HepG2 (cell line): ENCODE measurements at regions not wholly inside any gene's neighbourhood (a gene's known extent, or its start where the extent isn't known, plus 50 kb on each side); places are given as distances from the start of the nearest gene placed in this dataset.

Source experiments
- ATAC-seq: fragments of 200-7000 bp; cut with Tn5 transposase; 3 replicates; pipeline ENCODE4 v1.9.1; 2020; ENCODE audit warnings: mild to moderate bottlenecking, moderate library complexity
- BruUV-seq: library from RNA; stranded (reverse); fragments of 400-500 nt; replicated peaks from 2 replicates; lab custom pipeline; 2021; lab: Mats Ljungman, UMichigan
- CTCF ChIA-PET: fragments of 300-600 bp; formaldehyde crosslinking; extraction: SDS; loops from one replicate; lab custom pipeline; 2021; ENCODE audit warnings: low total read pairs, inconsistent platforms, low intra/inter-chr PET ratio; lab: Yijun Ruan, JAX
- POLR2A ChIA-PET: fragments of 350-600 bp; sonication (Branson Sonifier 250); formaldehyde crosslinking; loops from one replicate; lab custom pipeline; 2020; ENCODE audit warnings: antibody characterized with exemption, inconsistent platforms; lab: Yijun Ruan, JAX
- DNase-seq: peaks from one replicate; pipeline ENCODE4 v3.0.0-alpha.2; 2015; ENCODE audit warnings: low spot score
- FAIRE-seq: peaks from 3 replicates; lab custom pipeline; 2011; peaks lifted over from hg19 to GRCh38; lab: Jason Lieb, UNC
- H2AFZ ChIP-seq: one replicate; pipeline ENCODE4 v1.6.1; 2011; ENCODE audit warnings: low read length, inconsistent platforms
- H3K27ac ChIP-seq: fragments of 300-600 bp; 3 replicates; pipeline ENCODE4 v1.8.0; 2011; ENCODE audit warnings: mixed run types, mild to moderate bottlenecking, mixed read lengths, low read length, inconsistent platforms; ENCODE audit not compliant: insufficient read depth; ENCODE audit errors: extremely low read length
- H3K27me3 ChIP-seq, 2 experiments: fragments of 200-600 bp in 1 of 2; 2 replicates in 1 of 2; 3 replicates in 1 of 2; pipeline versions ENCODE4 v1.6.0 to v1.8.0; 2011; ENCODE audit warnings: low read length in 2 of 2, mild to moderate bottlenecking in 2 of 2, moderate library complexity in 2 of 2, inconsistent platforms in 1 of 2; ENCODE audit not compliant: insufficient read depth in 2 of 2, control insufficient read depth in 1 of 2
- H3K36me3 ChIP-seq, 2 experiments: fragments of 200-600 bp in 1 of 2; replicated peaks in 1 of 2; 2 replicates in 1 of 2; 3 replicates in 1 of 2; pipeline versions ENCODE4 v1.5.1 to v1.8.0; 2011; ENCODE audit warnings: low read length in 2 of 2, inconsistent platforms in 1 of 2; ENCODE audit not compliant: insufficient read depth in 2 of 2, control insufficient read depth in 1 of 2
- H3K4me1 ChIP-seq: 2 replicates; pipeline ENCODE4 v1.5.1; 2012; ENCODE audit warnings: low read length, inconsistent platforms; ENCODE audit not compliant: insufficient read depth
- H3K4me2 ChIP-seq: 2 replicates; pipeline ENCODE4 v1.6.0; 2011; ENCODE audit warnings: low read depth, low read length, inconsistent platforms
- H3K4me3 ChIP-seq, 3 experiments: fragments of 200-600 bp in 1 of 3; sonication (generic), shearing (Covaris generic) in 1 of 3; replicated peaks in 1 of 3; 2 replicates each; pipeline ENCODE4 v1.5.1; 2011 to 2016; ENCODE audit warnings: low read length in 3 of 3, inconsistent platforms in 2 of 3, low read depth in 2 of 3, mild to moderate bottlenecking in 2 of 3, control low read depth in 1 of 3, mixed read lengths in 1 of 3; ENCODE audit not compliant: insufficient read depth in 1 of 3
- H3K79me2 ChIP-seq: one replicate; pipeline ENCODE4 v1.6.1; 2011; ENCODE audit warnings: low read length, inconsistent platforms; ENCODE audit not compliant: insufficient read depth
- H3K9ac ChIP-seq: 2 replicates; pipeline ENCODE4 v1.6.0; 2011; ENCODE audit warnings: mild to moderate bottlenecking, low read depth, low read length, inconsistent platforms; ENCODE audit not compliant: insufficient read depth
- H3K9me3 ChIP-seq: 2 replicates; pipeline ENCODE4 v1.5.1; 2012; ENCODE audit warnings: mild to moderate bottlenecking, low read length
- H4K20me1 ChIP-seq: 2 replicates; pipeline ENCODE4 v1.6.0; 2011; ENCODE audit warnings: inconsistent platforms, mild to moderate bottlenecking, low read length, moderate library complexity; ENCODE audit not compliant: insufficient read depth
- FOXP1 ChIP-seq, 2 experiments: fragments of 450-650 bp in 1 of 2; IDR thresholded peaks; 2 replicates each; pipeline ENCODE4 v1.6.1; 2017 to 2018; ENCODE audit warnings: antibody characterized with exemption in 1 of 2
- GATAD1 ChIP-seq: IDR thresholded peaks from 2 replicates; pipeline ENCODE4 v1.6.1; 2016; ENCODE audit warnings: missing genetic modification reagents, missing compliant biosample characterization
- KAT7 ChIP-seq: IDR thresholded peaks from 2 replicates; pipeline ENCODE4 v1.6.1; 2018; ENCODE audit warnings: borderline replicate concordance, missing compliant biosample characterization
- MAFF ChIP-seq: IDR thresholded peaks from 2 replicates; pipeline ENCODE4 v1.6.1; 2011; ENCODE audit warnings: low read depth, low read length, improper control_type of control experiment
- MAFK ChIP-seq, 2 experiments: IDR thresholded peaks in 1 of 2; conservative IDR thresholded peaks in 1 of 2; 2 replicates each; pipeline ENCODE4 v1.6.1; 2011; ENCODE audit warnings: improper control_type of control experiment in 2 of 2, low read length in 2 of 2
- NKX3-1 ChIP-seq: sonication (generic); formaldehyde crosslinking; IDR thresholded peaks from 2 replicates; pipeline ENCODE4 v1.5.0; 2020; ENCODE audit warnings: missing genetic modification reagents
- PRMT3 ChIP-seq: sonication (generic); formaldehyde crosslinking; IDR thresholded peaks from 2 replicates; pipeline ENCODE4 v1.8.1; 2022; ENCODE audit warnings: low read depth, mild to moderate bottlenecking, moderate library complexity, missing genetic modification reagents, borderline replicate concordance
- ZKSCAN8 ChIP-seq: IDR thresholded peaks from 2 replicates; pipeline ENCODE4 v1.6.1; 2016; ENCODE audit warnings: borderline replicate concordance, missing genetic modification reagents, missing compliant biosample characterization
- ZMAT3 ChIP-seq: sonication (generic); formaldehyde crosslinking; conservative IDR thresholded peaks from 2 replicates; pipeline ENCODE4 v1.7.0; 2021; ENCODE audit warnings: missing genetic modification reagents
- ZNF30 ChIP-seq: sonication (generic); formaldehyde crosslinking; IDR thresholded peaks from 2 replicates; pipeline ENCODE4 v1.5.0; 2020; ENCODE audit warnings: mild to moderate bottlenecking, missing genetic modification reagents
- ZNF329 ChIP-seq: sonication (generic); formaldehyde crosslinking; IDR thresholded peaks from 2 replicates; pipeline ENCODE4 v1.9.0; 2021; ENCODE audit warnings: low read depth, mild to moderate bottlenecking, missing genetic modification reagents
- ZNF577 ChIP-seq: sonication (generic); formaldehyde crosslinking; IDR thresholded peaks from 2 replicates; pipeline ENCODE4 v1.4.0; 2020; ENCODE audit warnings: mild to moderate bottlenecking, low read depth, missing genetic modification reagents, borderline replicate concordance
- ZNF879 ChIP-seq: sonication (generic); formaldehyde crosslinking; IDR thresholded peaks from 2 replicates; pipeline ENCODE4 v1.8.1; 2023; ENCODE audit warnings: missing genetic modification reagents
- WGBS: methylation state at CpG from one replicate; pipeline ENCODE4 v1.1.6; 2017; ENCODE audit warnings: low lambda C conversion rate; 5-methylcytosine and 5-hydroxymethylcytosine counted together
- in situ Hi-C: cut with HindIII; loops from 2 replicates; pipeline ENCODE4 v1.10.0; 2017; ENCODE audit warnings: low pct_unique_long_range_greater_than_20kb; ENCODE audit not compliant: extremely low pct_ligation_motif_present
- intact Hi-C: fragments of 100-400 bp; cut with micrococcal nuclease; formaldehyde crosslinking; loops from one replicate; pipeline ENCODE4 v1.10.0; 2022; ENCODE audit not compliant: unreplicated experiment
- TF ChIP-seq, protein P1 (sequence below): IDR thresholded peaks from 2 replicates; pipeline ENCODE4 v1.6.1; 2016; ENCODE audit warnings: mild to moderate bottlenecking, missing biosample characterization, missing genetic modification reagents
- TF ChIP-seq, protein P2 (sequence below): sonication (generic); formaldehyde crosslinking; IDR thresholded peaks from 2 replicates; pipeline ENCODE4 v1.4.0; 2020; ENCODE audit warnings: missing genetic modification reagents

DNA sequence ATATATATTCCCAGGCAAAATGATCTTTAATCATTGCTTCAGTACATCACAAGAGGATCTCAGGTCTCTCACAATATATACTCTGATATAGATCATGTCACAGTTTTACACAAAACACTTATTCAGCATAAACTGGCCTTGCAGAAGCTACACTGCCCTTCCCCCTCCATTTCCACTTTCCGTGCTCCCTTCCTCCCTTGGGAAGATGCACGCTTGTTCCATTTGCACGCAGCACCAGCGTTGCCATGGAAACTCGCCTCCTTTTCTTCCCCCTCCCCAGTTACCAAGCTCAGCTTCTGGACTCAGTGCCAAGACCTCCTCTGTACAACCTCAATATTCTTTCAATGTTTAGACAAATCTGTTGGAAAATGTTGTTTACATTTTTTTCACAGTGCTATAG lies 154.6 kb downstream of the RFPL4B start:
- Histone ChIP-seq H3K4me1 (no peaks in the 10 kb centered on the region), H3K9ac (no peak overlapping the region), H3K79me2 (no peaks in the 10 kb centered on the region), H3K27me3 (no peaks in the 10 kb centered on the region; a peak in 1 of 5 replicates), H3K9me3 (no peaks in the 10 kb centered on the region), H3K4me3 (no peak overlapping the region), H3K36me3 (no peaks in the 10 kb centered on the region), H4K20me1 (no peaks in the 10 kb centered on the region), H2AFZ (no peak overlapping the region), H3K27ac (no peak overlapping the region), H3K4me2 (no peak overlapping the region)
- no peak for DNase-seq
- ATAC-seq, result no peak
- POLR2A ChIA-PET, result no interaction called here
- CTCF ChIA-PET, result interaction anchor here (1.8 kb wide), 1 partner anchor 1378 kb away, joined by 4 read pairs; no protein-coding TSS in a partner anchor
- peak; percentile 72 to 77 for TF ChIP-seq MAFK (conservative IDR thresholded peaks at IDR 0.05 in 1 of 2, IDR thresholded peaks at IDR 0.05 in 1 of 2; ENCODE audit: low read length in 2 of 2)
- no peak for TF ChIP-seq ZMAT3
- peak; percentile 73 for TF ChIP-seq MAFF
- in situ Hi-C loops, result no loop called here
- no TSS peak for BruUV-seq
- intact Hi-C loops, result no loop called here
- no peak for FAIRE-seq
- 0% methylated on average over 5 of the region's 5 CpGs for WGBS

DNA sequence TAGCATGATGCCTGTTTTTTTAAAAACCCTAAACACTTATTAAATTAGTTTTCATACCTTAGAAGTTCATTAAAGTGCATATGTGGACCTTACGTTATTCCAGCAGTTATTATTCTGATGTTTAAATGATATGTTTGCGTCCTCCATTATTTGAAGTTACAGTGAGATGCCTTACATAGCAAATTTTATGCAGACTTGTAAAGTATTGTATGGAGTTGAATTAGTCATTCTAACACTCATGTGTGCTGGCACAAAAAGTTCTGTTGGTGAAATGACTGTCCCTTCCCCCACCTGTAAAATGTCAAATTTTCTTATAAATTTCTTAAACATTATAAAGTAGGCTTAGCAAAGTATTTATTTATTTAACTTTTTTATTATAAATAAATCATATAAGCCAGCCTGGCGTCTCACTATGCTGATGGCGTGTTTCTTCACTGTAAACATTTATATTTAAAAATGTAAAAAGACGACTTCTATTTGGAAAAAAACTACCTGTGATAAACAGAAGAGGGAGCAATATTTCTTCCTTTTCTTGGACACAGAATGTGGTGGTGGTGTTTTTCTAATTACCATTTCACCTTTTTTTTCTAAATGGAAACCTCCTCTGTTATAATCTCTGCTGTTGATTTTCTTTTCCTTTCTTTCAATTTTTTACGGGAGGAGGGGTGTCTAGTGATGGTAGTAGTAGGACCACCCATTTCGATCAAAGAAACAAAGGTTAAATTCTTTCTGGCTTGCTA lies 155.4 kb downstream of the RFPL4B start:
- CTCF ChIA-PET, result interaction anchor here (1.8 kb wide), 1 partner anchor 1377 kb away, joined by 4 read pairs; no protein-coding TSS in a partner anchor
- H3K9ac ChIP-seq, result no peak overlapping the region
- H3K27me3 ChIP-seq, result no peaks in the 10 kb centered on the region; a peak in 1 of 5 replicates
- intact Hi-C loops, result no loop called here
- ATAC-seq (no peak), FAIRE-seq (no peak), DNase-seq (no peak)
- H3K4me3 ChIP-seq, result no peak overlapping the region
- H3K4me2 ChIP-seq, result no peak overlapping the region
- no peaks in the 10 kb centered on the region for H3K79me2 ChIP-seq
- H3K4me1 ChIP-seq, result no peaks in the 10 kb centered on the region
- TF ChIP-seq, protein P1, sequence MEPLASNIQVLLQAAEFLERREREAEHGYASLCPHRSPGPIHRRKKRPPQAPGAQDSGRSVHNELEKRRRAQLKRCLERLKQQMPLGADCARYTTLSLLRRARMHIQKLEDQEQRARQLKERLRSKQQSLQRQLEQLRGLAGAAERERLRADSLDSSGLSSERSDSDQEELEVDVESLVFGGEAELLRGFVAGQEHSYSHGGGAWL (CRISPR knock-in tag), result no peak
- TF ChIP-seq, protein P2, sequence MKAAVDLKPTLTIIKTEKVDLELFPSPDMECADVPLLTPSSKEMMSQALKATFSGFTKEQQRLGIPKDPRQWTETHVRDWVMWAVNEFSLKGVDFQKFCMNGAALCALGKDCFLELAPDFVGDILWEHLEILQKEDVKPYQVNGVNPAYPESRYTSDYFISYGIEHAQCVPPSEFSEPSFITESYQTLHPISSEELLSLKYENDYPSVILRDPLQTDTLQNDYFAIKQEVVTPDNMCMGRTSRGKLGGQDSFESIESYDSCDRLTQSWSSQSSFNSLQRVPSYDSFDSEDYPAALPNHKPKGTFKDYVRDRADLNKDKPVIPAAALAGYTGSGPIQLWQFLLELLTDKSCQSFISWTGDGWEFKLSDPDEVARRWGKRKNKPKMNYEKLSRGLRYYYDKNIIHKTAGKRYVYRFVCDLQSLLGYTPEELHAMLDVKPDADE, result no peak
- TF ChIP-seq ZNF879 (CRISPR knock-in tag) (no peak), GATAD1 (CRISPR knock-in tag) (no peak), FOXP1 (IDR thresholded peaks at IDR 0.05) (no peak), FOXP1 (CRISPR knock-in tag; IDR thresholded peaks at IDR 0.05) (no peak), KAT7 (CRISPR knock-in tag) (no peak), ZNF30 (no peak), ZNF329 (CRISPR knock-in tag) (no peak), NKX3-1 (CRISPR knock-in tag) (no peak), ZNF577 (no peak), PRMT3 (CRISPR knock-in tag) (no peak), ZKSCAN8 (CRISPR knock-in tag) (no peak), ZMAT3 (no peak)
- 2% methylated on average over 7 of the region's 7 CpGs for WGBS
- BruUV-seq, result no TSS peak
- no peak overlapping the region for H2AFZ ChIP-seq
- in situ Hi-C loops, result no loop called here
- H3K36me3 ChIP-seq, result no peaks in the 10 kb centered on the region
- H3K9me3 ChIP-seq, result no peaks in the 10 kb centered on the region
- no peaks in the 10 kb centered on the region for H4K20me1 ChIP-seq
- H3K27ac ChIP-seq, result no peak overlapping the region
- POLR2A ChIA-PET, result no interaction called here
